ENCODE measurements at regions not wholly inside any gene's neighbourhood (a gene's known extent, or its start where the extent isn't known, plus 50 kb on each side); places are given as distances from the start of the nearest gene placed in this dataset.

DNA sequence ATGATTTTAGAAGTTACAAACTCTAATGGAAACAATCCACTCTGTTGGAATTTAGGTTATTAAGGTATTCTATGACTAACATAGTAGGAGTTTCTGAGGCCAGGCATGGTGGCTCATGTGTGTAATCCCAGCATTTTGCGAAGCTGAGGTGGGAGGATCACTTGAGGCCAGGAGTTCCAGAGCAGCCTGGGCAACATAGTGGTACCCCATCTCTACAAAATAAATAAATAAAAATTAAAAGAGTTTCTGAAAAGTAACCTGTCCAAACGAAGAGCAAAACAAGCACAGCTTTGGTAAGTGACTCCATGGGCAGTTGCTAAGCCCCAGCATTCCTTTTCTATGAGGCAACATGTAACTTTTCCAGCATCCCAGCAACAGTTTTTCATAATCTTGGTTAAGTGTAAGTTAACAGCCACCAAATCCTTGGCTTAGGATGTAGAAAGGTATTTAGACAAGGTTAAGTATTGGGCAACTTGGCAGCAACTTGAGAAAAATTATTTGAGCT lies 86.3 kb downstream of the SOX4 start:
- Histone ChIP-seq H3K9me3 (replicated peaks) (0 out of 2 replicates have a peak, but pooled peaks cover 3% of the 10 kb centered on the region), H3K27ac (peak overlapping the region; percentile 96), H3K4me1 (replicated peaks) (peaks cover 18% of the 10 kb centered on the region), H3K36me3 (no peaks in the 10 kb centered on the region), H3K4me3 (no peak overlapping the region), H3K27me3 (replicated peaks) (no peaks in the 10 kb centered on the region)
- DNase-seq (ENCODE audit: low read depth in 1 of 2, low spot score in 2 of 2), result peak; percentile 59 to 73

DNA sequence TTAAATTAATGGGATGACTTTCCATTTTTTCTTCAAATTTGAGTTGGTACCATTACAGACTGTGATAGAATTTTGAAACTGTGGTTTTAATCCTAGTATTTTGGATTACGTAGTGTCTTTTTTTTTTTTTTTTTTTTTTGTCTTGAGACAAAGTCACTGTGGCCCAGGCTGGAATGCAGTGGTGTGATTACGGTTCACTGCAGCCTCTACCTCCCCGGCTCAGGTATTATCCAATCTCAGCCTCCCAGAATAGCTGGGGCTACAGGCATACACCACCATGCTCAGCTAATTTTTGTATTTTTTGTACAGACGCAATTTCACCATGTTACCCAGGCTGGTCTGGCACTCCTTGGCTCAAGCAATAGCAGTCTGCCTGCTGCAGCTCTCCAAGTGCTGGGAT lies 87.1 kb downstream of the SOX4 start:
- DNase-seq (ENCODE audit: low read depth in 1 of 2, low spot score in 2 of 2), result no peak
- Histone ChIP-seq H3K36me3 (no peaks in the 10 kb centered on the region), H3K27ac (peak overlapping the region; percentile 96), H3K27me3 (replicated peaks) (no peaks in the 10 kb centered on the region), H3K4me1 (replicated peaks) (peaks cover 18% of the 10 kb centered on the region), H3K9me3 (replicated peaks) (0 out of 2 replicates have a peak, but pooled peaks cover 3% of the 10 kb centered on the region), H3K4me3 (no peak overlapping the region)

DNA sequence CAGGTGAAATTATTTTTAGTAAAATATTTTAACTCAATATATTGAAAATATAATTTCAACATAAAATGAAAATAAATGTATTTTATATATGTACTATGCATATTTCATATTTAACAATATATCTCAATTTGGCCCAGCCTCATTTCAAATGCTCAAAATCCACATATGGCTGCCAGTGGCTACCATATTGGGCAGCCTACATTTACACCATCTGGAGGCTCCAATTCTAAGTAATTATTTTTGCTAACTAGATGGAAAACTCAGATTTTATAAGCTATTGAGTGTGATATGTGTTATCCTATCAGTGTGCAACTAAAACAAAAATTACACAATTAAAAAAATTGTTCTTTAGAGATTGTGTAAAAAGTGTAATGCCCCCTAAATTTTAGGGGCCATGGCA lies 96.9 kb downstream of the SOX4 start:
- H3K4me3 ChIP-seq, result no peak overlapping the region
- no peak for DNase-seq (ENCODE audit: low read depth in 1 of 2, low spot score in 2 of 2)
- H3K9me3 ChIP-seq (replicated peaks), result no peaks in the 10 kb centered on the region
- no peaks in the 10 kb centered on the region for H3K4me1 ChIP-seq (replicated peaks)
- no peaks in the 10 kb centered on the region for H3K36me3 ChIP-seq
- H3K27me3 ChIP-seq (replicated peaks), result no peaks in the 10 kb centered on the region
- no peak overlapping the region for H3K27ac ChIP-seq

DNA sequence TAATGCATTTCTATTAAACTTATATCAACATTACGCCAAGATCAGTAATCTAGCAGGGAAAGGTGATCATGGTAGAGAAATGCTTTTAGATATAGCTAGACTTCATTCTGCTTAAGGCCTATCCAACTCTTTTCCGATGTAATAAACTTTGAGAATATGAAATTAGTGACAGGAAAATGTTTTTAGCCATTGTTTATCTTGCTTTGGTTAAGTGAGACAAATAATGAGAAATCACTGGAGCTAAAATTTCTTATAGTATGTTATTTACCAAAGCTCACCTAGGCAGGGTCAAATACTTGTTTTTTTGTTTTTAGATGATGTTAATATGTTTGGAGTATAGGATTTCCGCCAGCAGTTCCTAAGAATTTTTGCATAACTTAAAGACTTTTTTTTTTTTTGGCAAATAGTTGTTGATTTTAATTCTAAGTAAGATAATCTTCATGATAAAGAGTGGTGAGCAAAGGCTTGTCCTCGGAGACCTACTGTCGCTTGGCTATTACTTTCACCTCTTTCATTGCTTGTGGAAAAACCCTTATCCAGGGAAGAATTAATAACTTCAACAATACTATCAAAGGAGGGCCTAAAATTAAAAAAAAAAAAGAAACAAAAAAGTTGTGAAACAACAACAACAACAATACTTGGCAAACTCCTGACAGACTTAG lies 98.3 kb downstream of the SOX4 start:
- Histone ChIP-seq H3K36me3 (no peaks in the 10 kb centered on the region), H3K27ac (no peak overlapping the region), H3K9me3 (replicated peaks) (no peaks in the 10 kb centered on the region), H3K4me3 (no peak overlapping the region), H3K27me3 (replicated peaks) (no peaks in the 10 kb centered on the region), H3K4me1 (replicated peaks) (no peaks in the 10 kb centered on the region)
- no peak for DNase-seq (ENCODE audit: low read depth in 1 of 2, low spot score in 2 of 2)

DNA sequence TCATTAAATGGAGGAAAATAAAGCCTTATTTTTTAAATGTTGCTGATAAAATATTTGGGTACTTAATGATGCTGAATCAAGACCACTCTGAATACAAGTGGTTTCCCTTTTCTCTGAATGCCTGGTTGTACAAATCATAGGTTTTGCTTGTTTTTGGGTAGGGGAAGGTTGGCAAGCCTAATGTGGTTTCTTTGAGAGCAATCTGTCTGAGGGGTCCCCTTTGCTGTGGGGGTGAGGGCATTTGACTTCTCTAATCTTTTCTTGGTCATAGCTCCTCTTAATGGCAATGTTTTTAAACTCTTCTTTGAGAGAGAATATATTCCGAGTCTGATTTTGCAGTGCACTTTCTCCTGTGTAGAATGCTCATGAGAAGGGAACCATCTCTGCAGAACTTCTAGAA lies 99.2 kb downstream of the SOX4 start:
- H3K4me3 ChIP-seq, result no peak overlapping the region
- H3K9me3 ChIP-seq (replicated peaks), result no peaks in the 10 kb centered on the region
- H3K4me1 ChIP-seq (replicated peaks), result no peaks in the 10 kb centered on the region
- no peaks in the 10 kb centered on the region for H3K27me3 ChIP-seq (replicated peaks)
- H3K36me3 ChIP-seq, result no peaks in the 10 kb centered on the region
- DNase-seq (ENCODE audit: low read depth in 1 of 2, low spot score in 2 of 2), result no peak
- no peak overlapping the region for H3K27ac ChIP-seq

DNA sequence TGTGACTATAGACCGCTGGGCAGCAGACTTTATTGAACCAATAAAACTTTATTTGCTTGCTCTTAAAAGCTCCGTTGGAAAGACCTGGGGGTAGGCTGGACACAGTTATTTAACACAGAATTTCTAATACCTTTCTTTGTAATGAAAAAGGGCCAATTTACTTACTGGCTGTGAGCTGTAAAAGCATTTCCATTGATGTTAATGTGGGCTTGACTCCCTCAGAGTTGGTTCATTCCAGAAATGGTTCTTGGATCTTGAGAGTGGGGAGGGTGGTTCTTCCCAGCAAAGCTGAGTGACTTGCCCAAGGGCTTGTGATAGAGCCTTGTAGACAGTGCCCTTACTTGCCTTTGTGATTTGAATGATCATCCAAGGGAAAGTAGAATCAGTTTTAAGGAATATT lies 100.6 kb downstream of the SOX4 start:
- Histone ChIP-seq H3K27ac (no peak overlapping the region), H3K4me1 (replicated peaks) (no peaks in the 10 kb centered on the region), H3K9me3 (replicated peaks) (no peaks in the 10 kb centered on the region), H3K27me3 (replicated peaks) (no peaks in the 10 kb centered on the region), H3K36me3 (no peaks in the 10 kb centered on the region), H3K4me3 (no peak overlapping the region)
- no peak for DNase-seq (ENCODE audit: low read depth in 1 of 2, low spot score in 2 of 2)

DNA sequence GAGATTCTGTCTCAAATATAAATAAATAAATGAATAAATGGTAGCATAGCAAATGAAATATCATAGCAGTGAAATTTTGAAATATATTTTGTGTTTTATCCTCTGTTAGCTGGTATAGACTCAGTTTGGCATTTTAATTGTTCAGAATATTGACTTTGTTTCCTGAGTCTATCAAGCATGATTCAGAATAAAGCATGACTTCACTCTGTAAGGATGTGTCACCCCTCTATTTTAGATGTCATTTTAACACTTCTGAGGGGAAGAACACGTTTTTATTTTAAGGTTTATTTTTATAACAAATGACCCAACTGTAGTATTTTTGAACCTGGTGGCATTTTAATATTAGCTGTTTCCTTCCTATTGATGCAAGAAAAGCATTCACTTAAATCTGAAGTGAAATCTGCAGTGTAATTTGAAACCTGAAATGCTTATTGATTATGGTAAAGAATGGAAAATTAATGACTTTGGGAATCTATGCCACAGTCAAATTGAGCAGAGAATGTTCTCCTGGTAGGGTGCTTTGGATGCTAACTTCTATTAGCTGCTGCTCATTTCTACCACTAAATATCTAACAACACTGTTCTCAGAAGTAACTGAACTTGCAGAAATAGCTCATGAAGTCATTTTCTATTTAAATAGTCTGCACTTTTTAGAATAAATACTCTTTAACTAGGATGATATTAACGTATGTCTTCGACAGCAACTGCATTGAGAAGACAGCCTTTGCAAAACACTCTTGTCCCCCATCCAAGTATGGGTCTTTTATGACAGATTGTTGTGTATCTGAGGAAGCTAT lies 114.2 kb downstream of the SOX4 start:
- Histone ChIP-seq H3K27ac (no peak overlapping the region), H3K36me3 (no peaks in the 10 kb centered on the region), H3K4me3 (no peak overlapping the region), H3K27me3 (replicated peaks) (no peaks in the 10 kb centered on the region), H3K4me1 (replicated peaks) (no peaks in the 10 kb centered on the region), H3K9me3 (replicated peaks) (no peaks in the 10 kb centered on the region)
- DNase-seq (ENCODE audit: low read depth in 1 of 2, low spot score in 2 of 2), result no peak

DNA sequence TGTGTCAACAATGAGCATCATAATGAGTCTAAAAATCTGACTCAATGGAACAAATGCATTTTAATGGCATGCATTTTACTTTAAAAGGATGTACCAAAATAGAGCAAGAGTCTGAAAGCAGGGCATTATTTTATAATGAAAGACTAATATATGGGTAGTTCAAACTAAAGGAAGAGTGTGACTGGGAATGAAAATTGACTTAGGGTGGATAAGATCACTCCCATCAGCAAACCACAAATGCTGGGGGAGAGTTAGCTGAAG lies 114.7 kb downstream of the SOX4 start:
- Histone ChIP-seq H3K27me3 (replicated peaks) (no peaks in the 10 kb centered on the region), H3K9me3 (replicated peaks) (no peaks in the 10 kb centered on the region), H3K4me1 (replicated peaks) (no peaks in the 10 kb centered on the region), H3K27ac (no peak overlapping the region), H3K36me3 (no peaks in the 10 kb centered on the region), H3K4me3 (no peak overlapping the region)
- DNase-seq (ENCODE audit: low read depth in 1 of 2, low spot score in 2 of 2), result no peak

DNA sequence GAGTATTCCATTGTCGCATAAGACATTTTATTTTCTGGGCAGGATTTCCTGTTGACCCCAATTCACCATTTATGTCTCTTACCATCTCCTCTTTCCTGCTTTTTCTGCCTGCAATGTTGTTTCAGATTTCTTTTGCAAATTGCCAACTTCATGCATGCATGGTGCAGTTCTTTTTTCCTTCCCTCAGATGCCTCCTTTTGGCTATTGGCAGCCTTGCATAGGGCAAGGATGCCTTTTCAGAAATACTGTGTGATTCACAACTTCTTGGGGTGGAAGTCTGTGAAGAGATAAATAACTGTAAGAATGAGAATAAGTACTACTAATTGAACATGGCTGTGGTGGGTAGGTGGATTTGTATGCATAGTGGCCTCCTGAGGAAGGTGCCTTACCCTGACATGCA lies 116.7 kb downstream of the SOX4 start:
- no peak for DNase-seq (ENCODE audit: low read depth in 1 of 2, low spot score in 2 of 2)
- Histone ChIP-seq H3K36me3 (no peaks in the 10 kb centered on the region), H3K4me3 (no peak overlapping the region), H3K27me3 (replicated peaks) (no peaks in the 10 kb centered on the region), H3K4me1 (replicated peaks) (no peaks in the 10 kb centered on the region), H3K27ac (no peak overlapping the region), H3K9me3 (replicated peaks) (no peaks in the 10 kb centered on the region)

DNA sequence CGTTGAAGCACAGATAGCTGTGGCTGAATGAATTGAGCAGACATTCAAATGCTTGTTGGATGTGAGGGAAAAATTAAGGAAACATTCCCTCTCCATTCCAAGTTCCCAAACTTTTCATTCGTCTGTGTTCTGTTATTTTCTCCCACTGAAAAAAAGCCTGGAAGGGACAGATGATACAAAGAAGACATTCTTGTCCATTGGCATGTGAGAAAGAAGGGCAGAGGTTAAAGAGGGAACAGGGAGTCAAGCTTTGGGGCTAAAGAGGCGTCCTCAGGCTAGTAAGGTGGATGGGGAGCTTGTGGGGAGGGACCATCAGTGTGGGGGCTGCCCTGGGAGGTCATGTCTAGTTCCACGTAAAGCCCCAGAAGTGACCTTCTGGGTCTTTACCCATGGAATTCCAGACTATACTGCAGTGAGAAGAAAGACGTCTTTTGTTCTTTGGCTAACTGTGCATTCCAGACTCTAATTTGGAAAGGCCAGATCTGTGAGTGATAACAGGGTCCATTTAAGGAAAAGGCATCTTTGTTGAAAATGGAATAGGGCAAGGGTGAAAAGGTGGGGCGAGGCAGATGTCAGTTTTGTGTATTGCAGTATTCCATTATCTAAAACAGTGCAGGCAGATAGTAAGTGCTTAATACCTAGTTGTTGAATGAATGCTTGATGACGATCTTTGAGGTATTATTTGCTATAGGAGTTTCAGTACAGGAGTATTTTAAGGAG lies 117.5 kb downstream of the SOX4 start:
- H3K27me3 ChIP-seq (replicated peaks), result no peaks in the 10 kb centered on the region
- no peaks in the 10 kb centered on the region for H3K9me3 ChIP-seq (replicated peaks)
- no peak overlapping the region for H3K4me3 ChIP-seq
- no peak overlapping the region for H3K27ac ChIP-seq
- H3K36me3 ChIP-seq, result no peaks in the 10 kb centered on the region
- no peaks in the 10 kb centered on the region for H3K4me1 ChIP-seq (replicated peaks)
- DNase-seq (ENCODE audit: low read depth in 1 of 2, low spot score in 2 of 2), result no peak

DNA sequence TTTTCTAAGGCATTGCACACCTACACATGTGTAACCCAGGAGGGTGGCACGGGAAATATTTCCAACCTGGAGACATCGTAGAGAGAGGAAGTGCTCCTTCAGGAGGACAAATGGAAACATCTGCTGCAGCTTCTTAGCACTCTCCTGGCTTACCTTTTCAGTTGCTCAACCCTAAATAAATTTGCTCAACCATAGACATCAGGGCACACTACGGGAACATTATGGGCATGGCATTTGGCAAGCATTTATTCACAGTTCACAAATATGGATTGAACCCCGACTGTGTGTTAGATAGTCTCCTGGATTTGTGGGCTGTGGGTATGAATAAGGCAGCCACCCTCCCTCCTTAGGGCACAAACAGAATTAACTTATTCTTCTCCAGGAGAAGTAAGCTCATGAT lies 118.7 kb downstream of the SOX4 start:
- Histone ChIP-seq H3K4me3 (no peak overlapping the region), H3K27me3 (replicated peaks) (no peaks in the 10 kb centered on the region), H3K4me1 (replicated peaks) (no peaks in the 10 kb centered on the region), H3K36me3 (no peaks in the 10 kb centered on the region), H3K27ac (no peak overlapping the region), H3K9me3 (replicated peaks) (no peaks in the 10 kb centered on the region)
- DNase-seq (ENCODE audit: low read depth in 1 of 2, low spot score in 2 of 2), result no peak

DNA sequence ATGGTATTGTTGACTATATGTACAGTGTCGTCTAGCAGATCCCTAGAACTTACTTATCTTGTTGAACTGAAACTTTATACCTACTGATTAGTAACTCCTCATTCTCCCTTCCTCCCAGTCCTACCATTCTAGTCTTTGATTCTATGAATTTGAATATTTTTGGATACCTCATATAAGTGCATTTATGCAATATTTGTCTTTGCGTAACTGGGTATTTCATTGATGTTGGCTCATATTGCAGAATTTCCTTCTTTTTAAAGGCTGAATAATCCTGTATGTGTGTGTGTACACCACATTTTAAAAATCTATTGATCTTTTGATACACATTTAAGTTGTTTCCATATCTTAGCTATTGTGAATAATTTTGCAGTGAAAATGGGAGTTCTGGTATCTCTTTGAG lies 119.9 kb downstream of the SOX4 start:
- Histone ChIP-seq H3K4me3 (no peak overlapping the region), H3K27me3 (replicated peaks) (no peaks in the 10 kb centered on the region), H3K4me1 (replicated peaks) (no peaks in the 10 kb centered on the region), H3K36me3 (no peaks in the 10 kb centered on the region), H3K27ac (no peak overlapping the region), H3K9me3 (replicated peaks) (no peaks in the 10 kb centered on the region)
- DNase-seq (ENCODE audit: low read depth in 1 of 2, low spot score in 2 of 2), result no peak

DNA sequence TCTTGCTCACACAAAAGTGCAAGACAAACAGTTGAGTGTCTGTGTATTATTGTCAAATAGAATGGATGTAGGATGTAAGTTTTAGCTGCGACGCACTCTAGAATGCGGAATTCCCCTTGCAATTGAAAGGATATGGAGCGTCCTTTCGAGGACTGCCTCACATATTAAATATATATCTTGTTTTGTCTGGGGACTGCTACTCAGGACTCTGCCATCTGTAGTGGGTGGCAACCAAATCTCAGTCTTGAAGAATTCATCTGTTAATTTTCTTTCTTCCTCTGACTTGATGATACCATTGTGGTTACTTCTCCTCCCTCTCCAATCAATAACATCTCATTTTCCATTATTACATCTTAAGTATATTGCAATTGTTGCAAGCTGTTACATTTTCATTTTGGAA lies 121.6 kb downstream of the SOX4 start:
- no peak for DNase-seq (ENCODE audit: low read depth in 1 of 2, low spot score in 2 of 2)
- H3K4me1 ChIP-seq (replicated peaks), result no peaks in the 10 kb centered on the region
- H3K4me3 ChIP-seq, result no peak overlapping the region
- H3K27ac ChIP-seq, result no peak overlapping the region
- no peaks in the 10 kb centered on the region for H3K27me3 ChIP-seq (replicated peaks)
- no peaks in the 10 kb centered on the region for H3K36me3 ChIP-seq
- no peaks in the 10 kb centered on the region for H3K9me3 ChIP-seq (replicated peaks)

DNA sequence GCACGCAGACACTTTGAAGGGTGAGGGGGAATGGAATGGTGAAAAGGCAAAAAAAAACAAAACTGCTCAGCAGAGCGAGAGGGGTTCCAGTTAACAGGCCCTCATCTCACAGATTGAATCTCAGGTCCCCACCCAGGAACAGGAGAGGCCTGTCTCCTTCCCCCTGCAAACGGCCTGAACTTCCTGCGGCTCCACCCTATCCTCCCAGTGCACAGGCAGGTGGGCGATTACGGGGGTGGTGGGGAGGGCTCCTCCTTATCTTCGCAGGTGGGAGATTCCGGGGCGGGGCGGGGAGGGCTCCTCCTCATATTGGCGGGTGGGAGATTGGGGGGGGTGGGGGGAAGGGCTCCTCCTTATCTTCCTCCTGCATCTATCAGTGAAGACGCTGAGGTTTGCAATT lies 129.0 kb downstream of the SOX4 start:
- DNase-seq (ENCODE audit: low read depth in 1 of 2, low spot score in 2 of 2), result no peak
- Histone ChIP-seq H3K27me3 (replicated peaks) (no peaks in the 10 kb centered on the region), H3K36me3 (no peaks in the 10 kb centered on the region), H3K9me3 (replicated peaks) (no peaks in the 10 kb centered on the region), H3K4me1 (replicated peaks) (no peaks in the 10 kb centered on the region), H3K4me3 (no peak overlapping the region), H3K27ac (no peak overlapping the region)

All from SJSA1 (cell line).